Embryonic facial prominence (tissue), 1 donor: ENCODE measurements at regions not wholly inside any gene's neighbourhood (a gene's known extent, or its start where the extent isn't known, plus 50 kb on each side); places are given as distances from the start of the nearest gene placed in this dataset.

Source experiments
- DNase-seq: peaks from one replicate; pipeline ENCODE4 v3.0.0-alpha.2; 2016; ENCODE audit errors: extremely low spot score

DNA sequence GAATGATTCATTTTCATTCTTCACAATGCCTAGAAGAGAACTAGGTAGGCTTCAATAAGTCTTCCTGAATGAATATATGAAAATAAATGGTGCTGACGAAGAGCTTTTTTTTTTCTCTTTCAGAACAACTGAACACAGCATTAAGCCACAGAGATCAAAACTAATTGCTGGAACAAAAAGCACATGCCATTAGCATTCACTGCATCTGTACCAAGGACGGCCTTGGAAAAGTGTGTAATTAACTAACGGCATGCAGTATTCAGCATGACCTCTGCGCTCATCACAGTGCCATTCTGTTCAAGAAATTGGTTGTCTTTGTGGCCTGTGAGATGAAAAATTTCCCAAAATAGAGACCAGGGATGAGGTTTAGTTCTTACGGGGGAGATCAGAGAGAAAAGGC lies 99.3 kb downstream of the NUDT12 start:
- no peak for DNase-seq

- no peak for DNase-seq
These were observed 101.3 kb downstream of the NUDT12 start for GRCh38 chr5:103461243-103461642.

- no peak for DNase-seq
These were observed 104.0 kb downstream of the NUDT12 start for GRCh38 chr5:103458497-103459040.

GRCh38 chr5:103456476-103456875 lies 106.1 kb downstream of the NUDT12 start:
- DNase-seq, result no peak

DNA sequence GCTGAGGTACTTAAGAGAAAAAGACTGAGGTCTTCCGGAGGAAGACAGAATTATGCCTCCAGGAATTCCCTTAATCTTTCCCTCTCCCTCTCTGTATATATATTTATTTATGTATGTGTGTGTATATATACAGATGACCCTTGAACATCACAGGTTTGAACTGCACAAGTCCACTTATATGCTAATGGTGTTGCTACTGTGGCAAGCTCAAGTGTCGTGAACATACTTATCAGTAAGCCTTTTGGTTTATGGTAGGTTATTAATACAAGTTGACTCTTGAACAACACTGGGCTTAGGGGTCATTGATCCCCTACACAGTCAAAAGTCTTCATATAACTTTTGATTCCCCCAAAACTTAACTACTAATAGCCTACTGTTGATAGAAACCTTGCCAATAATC lies 106.8 kb downstream of the NUDT12 start:
- DNase-seq, result no peak

- no peak for DNase-seq
These were observed 107.8 kb downstream of the NUDT12 start for GRCh38 chr5:103454770-103455169.

DNA sequence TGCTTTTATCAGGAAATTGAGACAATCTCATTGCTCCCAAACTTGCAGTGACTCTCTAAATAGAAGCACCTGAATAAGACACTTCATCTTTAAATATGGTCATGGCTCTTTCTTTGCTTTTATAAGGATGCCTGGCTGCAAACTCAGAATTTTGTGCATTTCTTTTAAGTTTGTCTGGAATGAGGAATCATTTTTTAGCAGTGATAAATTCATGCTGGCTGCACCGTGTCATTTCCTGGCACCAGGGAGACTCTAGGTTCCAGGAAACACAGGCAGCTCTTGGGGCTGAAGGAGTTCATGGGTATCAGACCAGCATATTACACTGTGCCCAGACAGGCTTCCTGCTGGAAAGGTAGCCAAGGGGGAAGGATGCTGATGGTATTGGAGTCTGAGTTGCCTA lies 109.9 kb downstream of the NUDT12 start:
- no peak for DNase-seq

DNA sequence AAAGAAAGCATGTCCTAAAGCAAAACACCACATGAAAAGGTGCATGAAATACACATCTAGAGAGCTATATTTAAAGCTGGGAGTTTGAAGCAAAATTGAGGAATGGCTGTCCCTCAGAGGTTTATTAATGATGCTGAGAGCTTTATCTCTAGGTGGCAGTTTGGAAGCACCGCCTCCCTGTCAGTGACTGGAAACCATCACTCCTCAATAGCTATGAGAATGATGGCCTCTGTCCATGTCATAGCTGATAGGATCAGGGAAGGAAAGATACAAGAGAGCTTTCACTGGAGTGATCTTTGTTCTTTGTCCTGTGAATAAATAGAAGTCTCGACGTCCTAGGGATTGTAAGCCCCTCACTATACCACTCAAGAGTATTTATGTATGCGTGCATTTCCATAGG lies 110.5 kb downstream of the NUDT12 start:
- no peak for DNase-seq

DNA sequence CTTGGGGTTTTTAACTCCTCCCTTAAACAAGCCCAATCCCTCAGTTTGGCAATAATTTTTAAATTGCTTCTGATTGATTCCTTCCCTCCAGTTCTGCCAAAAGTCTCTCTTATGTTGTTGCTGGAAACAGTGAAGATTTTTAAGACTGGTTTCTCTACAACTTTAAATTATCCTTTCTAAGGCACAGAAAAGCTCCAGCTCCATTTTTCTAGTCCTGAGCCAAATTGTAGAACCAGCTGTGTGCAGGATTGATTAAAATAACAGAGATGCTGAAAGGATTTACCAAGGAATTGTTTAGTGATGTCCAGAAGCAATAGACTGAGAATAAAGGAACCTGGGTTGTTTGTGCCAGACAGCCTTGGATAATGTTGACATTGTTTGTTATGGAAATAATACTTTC lies 111.3 kb downstream of the NUDT12 start:
- DNase-seq, result no peak

- DNase-seq, result no peak
These were observed 112.1 kb downstream of the NUDT12 start for GRCh38 chr5:103450333-103451061.

DNA sequence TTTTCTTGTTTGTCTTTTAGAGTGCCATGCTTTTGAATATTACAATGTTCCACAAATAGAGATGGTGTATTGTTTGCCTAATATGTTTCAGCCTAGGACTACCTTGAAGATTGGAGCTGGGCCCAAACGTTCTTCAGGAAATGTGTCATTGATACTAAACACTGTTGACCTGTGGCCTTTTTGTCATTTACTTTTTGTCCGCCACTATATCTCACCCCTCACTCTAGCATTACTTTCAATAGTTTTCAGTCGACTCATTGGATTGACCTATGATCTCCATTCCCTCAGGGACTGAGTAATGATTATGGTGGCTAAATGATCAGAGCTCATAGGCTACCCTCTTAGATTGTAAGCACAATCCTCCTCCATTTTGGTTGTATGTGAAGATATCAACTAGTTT lies 115.8 kb downstream of the NUDT12 start:
- DNase-seq, result no peak

- no peak for DNase-seq
These were observed 117.1 kb downstream of the NUDT12 start for GRCh38 chr5:103445426-103446035.

DNA sequence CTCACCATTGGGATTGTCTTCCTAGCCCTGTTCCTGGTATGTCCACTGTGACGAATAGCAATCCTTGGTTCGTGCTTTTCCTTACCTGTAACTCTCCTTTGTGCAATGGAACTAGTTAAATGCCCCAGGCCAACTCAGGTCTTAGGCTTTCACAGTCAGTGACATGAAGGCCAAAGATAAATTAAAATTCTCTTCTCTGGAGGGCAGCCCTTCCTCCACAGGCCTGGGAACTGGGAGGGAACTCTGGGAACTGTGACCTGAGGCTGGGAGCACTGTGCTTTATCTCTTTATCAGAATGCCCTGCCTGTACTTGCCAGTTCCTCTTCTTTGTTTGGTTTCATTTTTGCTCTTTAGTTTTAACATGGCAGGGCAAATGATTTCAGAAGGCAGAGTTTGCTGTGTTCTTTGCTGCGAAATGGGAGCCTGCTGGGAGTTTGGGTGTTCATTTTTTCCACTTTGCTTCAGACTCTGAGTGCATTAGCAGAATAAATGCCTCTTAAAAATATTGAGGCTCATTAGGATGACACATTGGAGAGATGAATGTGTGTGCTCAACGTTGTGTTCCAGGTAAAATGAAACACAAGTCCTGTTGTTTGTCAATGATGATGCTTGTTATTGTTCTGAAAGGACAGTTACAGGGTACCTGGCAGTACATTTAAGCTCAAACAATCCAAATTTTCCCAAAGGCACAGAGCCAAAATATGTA lies 118.1 kb downstream of the NUDT12 start:
- DNase-seq, result no peak

GRCh38 chr5:103442750-103443149 lies 119.8 kb downstream of the NUDT12 start:
- DNase-seq, result no peak

DNA sequence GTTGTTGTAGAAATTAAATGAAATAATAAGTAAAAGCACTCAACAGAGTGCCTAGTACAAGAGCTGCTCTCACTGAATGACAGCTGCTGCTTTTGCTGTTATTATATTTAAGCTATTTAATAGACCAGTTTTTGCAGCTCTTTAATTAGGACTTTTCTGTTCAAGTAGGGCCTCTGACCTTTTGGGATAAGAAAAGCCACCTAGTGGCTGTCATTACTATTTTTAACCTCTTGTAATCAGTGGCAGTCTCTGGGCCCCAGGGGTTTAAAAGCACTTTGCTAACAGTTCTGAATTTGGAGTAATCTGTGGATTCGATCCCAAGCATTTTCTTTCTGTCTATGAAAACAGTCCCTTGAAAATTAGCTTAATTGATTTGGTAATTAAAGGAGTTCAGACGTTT lies 121.1 kb downstream of the NUDT12 start:
- no peak for DNase-seq

- DNase-seq, result no peak
These were observed 123.6 kb downstream of the NUDT12 start for GRCh38 chr5:103439007-103439406.

DNA sequence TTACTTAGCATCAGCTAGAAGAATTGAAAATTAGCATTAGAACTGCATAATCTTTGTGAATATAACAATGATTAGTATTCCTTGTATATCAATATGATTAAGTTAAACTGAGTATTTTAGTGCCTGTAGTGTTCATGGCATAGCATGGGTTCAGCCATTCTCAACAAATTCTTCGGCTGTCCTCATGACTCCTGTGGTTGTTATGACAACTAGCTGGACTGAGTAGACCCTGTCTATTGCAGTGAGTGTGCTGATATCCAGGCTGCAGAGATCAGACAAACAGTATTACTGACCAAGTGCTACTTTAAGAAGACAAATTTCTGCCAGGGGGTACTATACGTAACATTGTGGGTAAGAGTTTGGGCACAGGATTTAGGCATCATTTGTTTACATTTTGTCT lies 125.9 kb downstream of the NUDT12 start:
- DNase-seq, result no peak

DNA sequence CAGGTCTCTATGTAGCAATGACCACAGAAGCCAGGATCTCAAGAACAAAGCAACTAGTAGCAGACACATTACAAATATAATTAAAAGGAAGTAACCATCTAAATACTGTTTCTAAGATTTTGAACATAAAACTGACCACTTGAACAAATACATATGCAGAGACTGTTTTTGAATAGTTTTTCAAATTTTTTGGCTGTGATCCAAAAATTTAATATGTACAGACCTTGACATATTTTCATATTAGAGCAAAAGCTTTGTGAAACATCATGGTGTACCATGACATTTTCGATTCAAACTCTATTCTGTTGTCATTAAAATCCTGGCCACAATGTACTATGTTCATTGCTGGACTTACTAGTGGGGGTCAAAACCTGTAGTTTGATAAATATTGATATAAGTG lies 126.5 kb downstream of the NUDT12 start:
- DNase-seq, result no peak

DNA sequence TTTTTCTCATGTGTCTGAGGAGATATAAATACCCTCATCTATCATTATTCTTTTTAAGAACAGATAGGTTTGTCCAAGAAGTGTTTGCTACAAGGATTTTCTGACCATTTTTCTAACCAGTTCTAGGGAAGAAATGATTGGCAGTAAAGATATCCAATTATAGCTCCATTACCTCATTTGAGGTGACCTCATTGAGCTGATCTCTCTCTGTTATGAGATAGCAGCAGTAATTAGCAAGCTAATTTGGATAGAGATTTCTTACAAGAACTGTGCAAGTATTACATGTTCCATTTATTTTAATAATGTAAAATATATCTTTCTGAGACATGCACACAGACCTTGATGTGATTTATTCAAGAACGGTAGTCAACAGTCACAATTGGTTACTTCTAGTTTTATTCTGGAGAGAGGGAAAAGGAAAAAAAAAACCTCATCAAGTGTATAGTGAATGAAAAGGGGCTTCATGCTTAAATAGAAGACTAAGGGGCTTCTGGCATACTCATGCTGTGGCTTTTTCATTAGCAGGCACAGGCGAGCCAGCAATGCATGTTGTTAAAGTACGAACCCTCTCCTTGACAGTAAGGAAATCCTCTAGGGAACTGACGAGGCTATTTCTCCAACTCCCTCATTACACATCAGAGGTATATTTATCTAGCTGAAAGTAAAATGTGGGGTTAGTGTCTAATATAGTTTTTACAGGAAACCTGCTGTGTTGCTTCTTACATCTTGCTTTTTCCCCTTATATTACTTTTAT lies 127.3 kb downstream of the NUDT12 start:
- no peak for DNase-seq

GRCh38 chr5:103434057-103434456 lies 128.5 kb downstream of the NUDT12 start:
- DNase-seq, result no peak

GRCh38 chr5:103433211-103433610 lies 129.4 kb downstream of the NUDT12 start:
- no peak for DNase-seq

- DNase-seq, result no peak
These were observed 133.7 kb downstream of the NUDT12 start for GRCh38 chr5:103428923-103429322.
